ENCODE measurements at regions not wholly inside any gene's neighbourhood (a gene's known extent, or its start where the extent isn't known, plus 50 kb on each side); places are given as distances from the start of the nearest gene placed in this dataset.

DNA sequence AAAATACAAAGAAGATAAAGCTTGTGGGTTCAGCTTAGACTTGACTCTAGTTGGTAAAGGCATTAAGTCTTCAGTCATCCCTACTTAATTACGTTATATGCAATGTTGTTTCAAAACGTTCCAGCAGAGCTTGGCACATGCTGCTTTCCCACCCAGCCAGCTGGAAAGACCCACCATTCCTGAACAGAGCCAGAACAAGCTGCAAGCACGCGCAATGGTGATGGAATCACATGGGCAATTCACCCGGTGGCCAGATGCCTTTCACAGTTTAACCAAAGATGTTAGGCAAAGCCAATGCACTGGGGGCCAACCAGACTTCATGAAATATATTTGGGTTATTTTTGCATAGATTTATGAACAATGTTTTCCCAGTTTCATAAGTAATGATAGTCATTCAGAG lies 123.4 kb upstream of the CDH20 start:
- CTCF ChIA-PET: no interaction called here
- H3K27ac Mint-ChIP-seq: no peak overlapping the region

GRCh38 chr18:61216051-61216450 lies 117.2 kb upstream of the CDH20 start:
- CTCF ChIA-PET: no interaction called here
- TF ChIP-seq, protein P1, sequence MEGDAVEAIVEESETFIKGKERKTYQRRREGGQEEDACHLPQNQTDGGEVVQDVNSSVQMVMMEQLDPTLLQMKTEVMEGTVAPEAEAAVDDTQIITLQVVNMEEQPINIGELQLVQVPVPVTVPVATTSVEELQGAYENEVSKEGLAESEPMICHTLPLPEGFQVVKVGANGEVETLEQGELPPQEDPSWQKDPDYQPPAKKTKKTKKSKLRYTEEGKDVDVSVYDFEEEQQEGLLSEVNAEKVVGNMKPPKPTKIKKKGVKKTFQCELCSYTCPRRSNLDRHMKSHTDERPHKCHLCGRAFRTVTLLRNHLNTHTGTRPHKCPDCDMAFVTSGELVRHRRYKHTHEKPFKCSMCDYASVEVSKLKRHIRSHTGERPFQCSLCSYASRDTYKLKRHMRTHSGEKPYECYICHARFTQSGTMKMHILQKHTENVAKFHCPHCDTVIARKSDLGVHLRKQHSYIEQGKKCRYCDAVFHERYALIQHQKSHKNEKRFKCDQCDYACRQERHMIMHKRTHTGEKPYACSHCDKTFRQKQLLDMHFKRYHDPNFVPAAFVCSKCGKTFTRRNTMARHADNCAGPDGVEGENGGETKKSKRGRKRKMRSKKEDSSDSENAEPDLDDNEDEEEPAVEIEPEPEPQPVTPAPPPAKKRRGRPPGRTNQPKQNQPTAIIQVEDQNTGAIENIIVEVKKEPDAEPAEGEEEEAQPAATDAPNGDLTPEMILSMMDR (IDR thresholded peaks at IDR 0.05): no peak
- no peak overlapping the region for H3K4me3 Mint-ChIP-seq
- intact Hi-C loops (cut with micrococcal nuclease): no loop called here
- ATAC-seq (no peak), DNase-seq (no peak)
- H3K9me3 Mint-ChIP-seq: no peaks in the 10 kb centered on the region
- no peak overlapping the region for H3K27ac Mint-ChIP-seq
- no peaks in the 10 kb centered on the region for H3K36me3 Mint-ChIP-seq (ENCODE audit: low read depth)
- no peaks in the 10 kb centered on the region for H3K4me1 Mint-ChIP-seq (ENCODE audit: low read depth)
- POLR2A ChIA-PET: no interaction called here
- no peaks in the 10 kb centered on the region for H3K27me3 Mint-ChIP-seq

More for the DNA sequence above, 123.4 kb upstream of the CDH20 start:
- no peak for DNase-seq
- ATAC-seq: no peak
- Mint-ChIP-seq H3K36me3 (ENCODE audit: low read depth) (no peaks in the 10 kb centered on the region), H3K27me3 (no peaks in the 10 kb centered on the region), H3K4me3 (no peak overlapping the region), H3K4me1 (ENCODE audit: low read depth) (no peaks in the 10 kb centered on the region), H3K9me3 (no peaks in the 10 kb centered on the region)
- TF ChIP-seq, protein P1 (IDR thresholded peaks at IDR 0.05): no peak
- POLR2A ChIA-PET: no interaction called here
- intact Hi-C loops (cut with micrococcal nuclease): no loop called here

DNA sequence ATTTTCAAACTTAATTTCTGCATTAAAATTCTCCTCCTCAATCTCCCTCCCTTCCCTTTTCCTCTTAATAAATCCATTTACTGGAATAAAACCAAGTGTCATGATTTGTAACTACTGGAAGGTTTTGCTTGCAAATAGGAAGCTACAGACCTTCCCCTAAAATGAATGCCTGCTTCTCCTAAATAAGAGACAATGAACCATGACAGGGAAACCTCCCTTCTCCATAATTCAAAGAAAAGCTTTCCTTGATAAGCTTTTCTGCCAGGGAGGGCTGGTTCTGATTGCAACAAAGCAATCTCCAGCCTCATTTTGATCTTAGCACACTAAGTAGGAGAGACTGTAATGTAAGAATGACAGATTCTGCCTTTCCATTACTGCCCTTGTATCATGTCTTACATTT lies 111.0 kb upstream of the CDH20 start:
- TF ChIP-seq, protein P1 (IDR thresholded peaks at IDR 0.05): no peak
- H3K9me3 Mint-ChIP-seq: peaks cover 6% of the 10 kb centered on the region
- CTCF ChIA-PET: no interaction called here
- H3K4me1 Mint-ChIP-seq (ENCODE audit: low read depth): no peaks in the 10 kb centered on the region
- no peaks in the 10 kb centered on the region for H3K27me3 Mint-ChIP-seq
- POLR2A ChIA-PET: no interaction called here
- no peak overlapping the region for H3K27ac Mint-ChIP-seq
- no peak for ATAC-seq
- no peaks in the 10 kb centered on the region for H3K36me3 Mint-ChIP-seq (ENCODE audit: low read depth)
- no peak overlapping the region for H3K4me3 Mint-ChIP-seq
- DNase-seq: no peak
- intact Hi-C loops (cut with micrococcal nuclease): no loop called here

- H3K9me3 Mint-ChIP-seq: peaks cover 6% of the 10 kb centered on the region
- no peaks in the 10 kb centered on the region for H3K36me3 Mint-ChIP-seq (ENCODE audit: low read depth)
- intact Hi-C loops (cut with micrococcal nuclease): no loop called here
- no peak overlapping the region for H3K27ac Mint-ChIP-seq
- TF ChIP-seq, protein P1 (IDR thresholded peaks at IDR 0.05): no peak
- ChIA-PET POLR2A (no interaction called here), CTCF (no interaction called here)
- ATAC-seq: no peak
- no peaks in the 10 kb centered on the region for H3K27me3 Mint-ChIP-seq
- H3K4me3 Mint-ChIP-seq: no peak overlapping the region
- no peaks in the 10 kb centered on the region for H3K4me1 Mint-ChIP-seq (ENCODE audit: low read depth)
- no peak for DNase-seq
These were observed 107.9 kb upstream of the CDH20 start for GRCh38 chr18:61225336-61225735.

DNA sequence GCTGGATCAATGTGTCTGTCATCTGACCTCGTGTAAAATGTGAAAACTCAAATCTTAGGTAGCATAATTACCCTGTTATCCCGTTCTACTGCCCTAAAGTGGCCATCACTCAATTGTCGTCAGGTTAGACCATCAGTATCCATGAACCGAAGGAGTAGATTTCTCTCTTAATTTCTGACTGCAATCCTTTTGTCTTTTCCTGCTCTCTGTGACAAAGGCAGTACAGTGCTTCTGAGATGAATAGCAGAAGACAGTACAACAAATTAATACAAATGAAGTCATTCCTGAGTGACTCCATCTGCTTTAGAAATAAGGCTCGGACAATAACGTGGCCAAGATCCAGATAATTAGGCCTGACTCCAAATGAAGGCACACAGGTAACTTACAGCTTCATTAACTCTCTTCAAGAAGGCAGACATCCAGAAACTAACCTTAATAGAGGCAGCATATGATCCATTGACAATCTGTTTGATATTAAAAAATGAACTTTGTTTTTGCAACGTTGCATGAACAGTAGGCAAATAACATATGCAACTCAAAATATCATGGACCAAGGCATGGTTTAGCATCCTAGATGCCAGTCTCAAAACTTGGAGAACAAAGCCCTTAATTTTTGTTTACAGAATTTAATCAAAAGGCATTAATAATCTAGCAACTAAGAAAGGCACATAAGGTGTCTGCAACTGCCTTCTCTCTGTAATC lies 96.7 kb upstream of the CDH20 start:
- DNase-seq (no peak), ATAC-seq (no peak)
- intact Hi-C loops (cut with micrococcal nuclease): no loop called here
- Mint-ChIP-seq H3K4me1 (ENCODE audit: low read depth) (no peaks in the 10 kb centered on the region), H3K27ac (no peak overlapping the region), H3K27me3 (no peaks in the 10 kb centered on the region), H3K36me3 (ENCODE audit: low read depth) (no peaks in the 10 kb centered on the region), H3K9me3 (peaks cover 2% of the 10 kb centered on the region), H3K4me3 (no peak overlapping the region)
- TF ChIP-seq, protein P1 (IDR thresholded peaks at IDR 0.05): no peak
- POLR2A ChIA-PET: no interaction called here
- CTCF ChIA-PET: no interaction called here

Data from activated CD8-positive, alpha-beta T cell treated with anti-CD3 and anti-CD28 coated beads for 36 hours (primary cell).